Gastroesophageal sphincter (tissue), 4 donors: ENCODE measurements at regions not wholly inside any gene's neighbourhood (a gene's known extent, or its start where the extent isn't known, plus 50 kb on each side); places are given as distances from the start of the nearest gene placed in this dataset.

ENCODE experiments used
- ATAC-seq: fragments of 150-250 bp; one replicate; pipeline ENCODE4 v1.9.1; 2016; ENCODE audit warnings: mild to moderate bottlenecking, moderate library complexity
- H3K27ac ChIP-seq, 4 donors: fragments of 200-600 bp; sonication (generic) in 3 of 4; 1 replicate in 3 of 4; 2 replicates in 1 of 4; pipeline ENCODE4 v1.5.1; 2016 to 2019
- H3K27me3 ChIP-seq: fragments of 200-600 bp; sonication (generic); one replicate; pipeline ENCODE4 v1.5.1; 2019
- H3K36me3 ChIP-seq, 2 donors: fragments of 200-600 bp; sonication (generic); one replicate each; pipeline ENCODE4 v1.5.1; 2019; ENCODE audit warnings: control low read depth in 1 of 2
- H3K4me1 ChIP-seq, 3 donors: fragments of 200-600 bp; sonication (generic); 1 replicate in 2 of 3; 2 replicates in 1 of 3; pipeline ENCODE4 v1.5.1; 2016 to 2019; ENCODE audit warnings: control low read depth in 2 of 3
- H3K4me3 ChIP-seq, 2 donors: fragments of 200-600 bp; sonication (generic); one replicate each; pipeline ENCODE4 v1.5.1; 2019; ENCODE audit warnings: mild to moderate bottlenecking in 1 of 2, moderate library complexity in 1 of 2
- H3K9me3 ChIP-seq, 3 donors: fragments of 200-600 bp; sonication (generic); one replicate each; pipeline ENCODE4 v1.5.1; 2017 to 2019; ENCODE audit warnings: control low read depth in 2 of 3
- EP300 ChIP-seq: sonication (generic); formaldehyde crosslinking; IDR thresholded peaks from one replicate; pipeline ENCODE4 v1.6.1; 2017; ENCODE audit warnings: antibody characterized with exemption, mild to moderate bottlenecking
- POLR2A ChIP-seq, 2 donors: fragments of 450-650 bp; IDR thresholded peaks; one replicate each; pipeline ENCODE4 v1.6.1; 2017; ENCODE audit warnings: antibody characterized with exemption in 2 of 2, mild to moderate bottlenecking in 2 of 2, moderate library complexity in 1 of 2
- POLR2AphosphoS5 ChIP-seq: sonication (generic); formaldehyde crosslinking; IDR thresholded peaks from one replicate; pipeline ENCODE4 v1.6.1; 2017; ENCODE audit warnings: antibody characterized with exemption
- WGBS, 2 donors: methylation state at CpG; one replicate each; pipeline ENCODE4 v1.1.5; 2018; ENCODE audit warnings: low coverage in 1 of 2; 5-methylcytosine and 5-hydroxymethylcytosine counted together
- TF ChIP-seq, protein P1 (sequence below), 4 experiments: fragments of 200-600 bp in 2 of 4; fragments of 450-650 bp in 2 of 4; sonication (generic) in 1 of 4; IDR thresholded peaks; one replicate each; pipeline ENCODE4 v1.5.1; 2017 to 2019; ENCODE audit warnings: antibody characterized with exemption in 4 of 4, mild to moderate bottlenecking in 2 of 4, moderate library complexity in 2 of 4

DNA sequence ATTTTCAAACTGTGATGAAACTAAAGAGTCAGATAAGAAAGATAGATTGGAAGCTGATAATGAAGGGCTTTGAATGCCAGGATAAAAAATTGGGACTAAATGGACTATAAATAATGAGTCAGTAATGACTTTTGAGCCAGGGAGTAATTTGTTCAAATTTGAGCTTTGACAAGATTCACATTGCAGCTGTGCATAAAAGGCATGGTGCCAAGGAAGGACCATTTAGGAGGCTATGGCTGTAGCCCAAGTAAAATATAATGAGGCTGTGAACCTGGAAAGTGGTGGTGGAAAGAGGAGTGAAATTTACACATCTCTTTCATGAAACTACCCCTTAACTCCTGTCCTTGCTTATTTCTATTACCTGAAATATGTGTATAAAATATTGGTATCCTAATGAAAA lies 218.5 kb downstream of the SLC6A15 start:
- no peak for ATAC-seq
- TF ChIP-seq, protein P1, sequence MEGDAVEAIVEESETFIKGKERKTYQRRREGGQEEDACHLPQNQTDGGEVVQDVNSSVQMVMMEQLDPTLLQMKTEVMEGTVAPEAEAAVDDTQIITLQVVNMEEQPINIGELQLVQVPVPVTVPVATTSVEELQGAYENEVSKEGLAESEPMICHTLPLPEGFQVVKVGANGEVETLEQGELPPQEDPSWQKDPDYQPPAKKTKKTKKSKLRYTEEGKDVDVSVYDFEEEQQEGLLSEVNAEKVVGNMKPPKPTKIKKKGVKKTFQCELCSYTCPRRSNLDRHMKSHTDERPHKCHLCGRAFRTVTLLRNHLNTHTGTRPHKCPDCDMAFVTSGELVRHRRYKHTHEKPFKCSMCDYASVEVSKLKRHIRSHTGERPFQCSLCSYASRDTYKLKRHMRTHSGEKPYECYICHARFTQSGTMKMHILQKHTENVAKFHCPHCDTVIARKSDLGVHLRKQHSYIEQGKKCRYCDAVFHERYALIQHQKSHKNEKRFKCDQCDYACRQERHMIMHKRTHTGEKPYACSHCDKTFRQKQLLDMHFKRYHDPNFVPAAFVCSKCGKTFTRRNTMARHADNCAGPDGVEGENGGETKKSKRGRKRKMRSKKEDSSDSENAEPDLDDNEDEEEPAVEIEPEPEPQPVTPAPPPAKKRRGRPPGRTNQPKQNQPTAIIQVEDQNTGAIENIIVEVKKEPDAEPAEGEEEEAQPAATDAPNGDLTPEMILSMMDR (IDR thresholded peaks at IDR 0.05), result no peak
- TF ChIP-seq POLR2AphosphoS5, result no peak
- no peak for TF ChIP-seq EP300
- no peak for TF ChIP-seq POLR2A (IDR thresholded peaks at IDR 0.05)
- Histone ChIP-seq H3K36me3 (no peaks in the 10 kb centered on the region), H3K4me1 (no peaks in the 10 kb centered on the region), H3K27me3 (no peaks in the 10 kb centered on the region), H3K4me3 (no peak overlapping the region), H3K9me3 (no peaks in the 10 kb centered on the region), H3K27ac (no peak overlapping the region)

DNA sequence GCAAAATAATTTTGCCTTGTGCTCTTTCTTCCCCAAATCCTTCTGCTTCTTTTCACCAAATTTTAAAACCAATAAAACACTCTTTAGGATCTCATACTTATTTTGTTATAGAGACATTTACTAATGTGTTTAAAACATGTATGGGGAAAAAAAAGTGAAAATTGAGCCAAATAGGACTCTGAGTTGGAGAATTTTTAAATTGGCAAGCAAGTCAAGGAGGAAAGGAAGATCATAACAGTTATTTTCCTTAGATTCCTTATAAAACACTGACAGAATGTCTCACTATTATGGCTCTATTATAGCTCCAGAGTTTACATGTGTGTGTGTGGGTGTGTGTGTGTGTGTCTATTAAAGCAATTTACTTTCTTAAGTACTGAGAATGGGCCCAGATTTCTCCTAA lies 220.5 kb downstream of the SLC6A15 start:
- Histone ChIP-seq H3K36me3 (no peaks in the 10 kb centered on the region), H3K27me3 (no peaks in the 10 kb centered on the region), H3K4me3 (no peak overlapping the region), H3K4me1 (no peaks in the 10 kb centered on the region), H3K9me3 (no peaks in the 10 kb centered on the region), H3K27ac (no peak overlapping the region)
- ATAC-seq, result no peak
- no peak for TF ChIP-seq POLR2A (IDR thresholded peaks at IDR 0.05)
- TF ChIP-seq EP300, result no peak
- TF ChIP-seq, protein P1 (IDR thresholded peaks at IDR 0.05), result no peak
- TF ChIP-seq POLR2AphosphoS5, result no peak

DNA sequence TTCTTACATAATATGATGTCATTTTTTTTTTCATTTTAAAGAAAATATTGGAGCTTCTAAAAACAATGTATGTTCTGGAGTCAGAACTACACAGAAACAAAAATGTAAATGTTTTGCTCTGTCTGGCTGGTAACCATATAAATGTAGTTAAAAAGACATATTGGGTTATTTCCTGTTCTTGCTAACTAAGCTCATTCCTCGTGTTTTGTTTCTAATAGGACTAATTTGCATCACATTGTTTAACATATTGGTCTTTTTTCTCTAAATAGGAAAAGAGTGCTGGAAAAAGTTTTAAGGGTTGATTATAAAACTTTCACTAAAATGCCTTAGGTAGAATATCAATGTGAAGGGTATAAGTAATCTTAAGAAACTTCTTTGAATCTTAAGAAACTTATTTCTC lies 221.3 kb downstream of the SLC6A15 start:
- no peaks in the 10 kb centered on the region for H3K9me3 ChIP-seq
- no peak for TF ChIP-seq EP300
- TF ChIP-seq, protein P1 (IDR thresholded peaks at IDR 0.05), result no peak
- no peak for TF ChIP-seq POLR2A (IDR thresholded peaks at IDR 0.05)
- TF ChIP-seq POLR2AphosphoS5, result no peak
- 38 to 43% methylated on average over 1 of the region's 1 CpG for WGBS, 2 donors

DNA sequence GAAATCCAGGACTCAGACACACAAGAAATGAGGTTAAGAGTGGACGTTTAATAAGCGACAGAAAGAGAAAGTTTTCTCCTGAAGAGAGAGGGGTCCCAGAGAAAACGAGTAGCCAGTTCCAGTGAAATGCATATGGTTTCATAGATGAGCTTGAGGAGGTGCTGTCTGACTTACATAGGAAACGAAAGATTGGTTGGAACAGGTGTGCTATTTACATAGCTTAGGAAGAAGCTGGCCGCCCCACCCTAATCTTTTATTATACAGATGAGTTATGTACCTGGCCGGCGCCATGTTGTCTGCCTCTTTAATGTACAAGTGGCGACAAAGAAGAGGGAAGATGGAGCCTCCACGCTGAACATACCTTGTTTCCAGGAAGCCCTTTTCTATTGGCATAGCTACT lies 223.0 kb downstream of the SLC6A15 start:
- no peaks in the 10 kb centered on the region for H3K4me1 ChIP-seq
- no peaks in the 10 kb centered on the region for H3K27me3 ChIP-seq
- no peaks in the 10 kb centered on the region for H3K36me3 ChIP-seq
- H3K4me3 ChIP-seq, result no peak overlapping the region
- ATAC-seq, result no peak
- 78 to 84% methylated on average over 7 to 8 of the region's 9 CpGs for WGBS, 2 donors
- no peaks in the 10 kb centered on the region for H3K9me3 ChIP-seq
- TF ChIP-seq EP300 (no peak), POLR2AphosphoS5 (no peak), POLR2A (IDR thresholded peaks at IDR 0.05) (no peak)
- TF ChIP-seq, protein P1 (IDR thresholded peaks at IDR 0.05), result no peak
- no peak overlapping the region for H3K27ac ChIP-seq

More for the DNA sequence above, 221.3 kb downstream of the SLC6A15 start:
- no peaks in the 10 kb centered on the region for H3K4me1 ChIP-seq
- H3K27ac ChIP-seq, result no peak overlapping the region
- no peak for ATAC-seq
- no peaks in the 10 kb centered on the region for H3K27me3 ChIP-seq
- no peaks in the 10 kb centered on the region for H3K36me3 ChIP-seq
- no peak overlapping the region for H3K4me3 ChIP-seq

DNA sequence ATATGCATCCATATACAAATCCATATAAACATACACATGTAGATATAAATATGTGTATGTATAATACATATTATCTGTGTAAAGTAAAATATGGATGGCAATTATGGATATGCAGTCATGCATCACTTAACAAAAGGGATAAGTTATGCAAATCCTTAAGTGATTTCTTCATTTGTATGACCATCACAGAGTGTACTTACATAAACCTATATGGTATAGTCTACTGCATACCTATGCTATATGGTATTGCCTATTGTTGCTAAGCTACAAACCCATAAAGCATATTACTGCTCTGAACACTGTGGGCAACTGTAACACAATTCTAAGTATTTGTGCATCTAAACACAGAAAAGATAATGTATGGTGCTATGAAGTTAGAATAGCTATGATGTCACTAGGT lies 227.2 kb downstream of the SLC6A15 start:
- Histone ChIP-seq H3K36me3 (no peaks in the 10 kb centered on the region), H3K9me3 (no peaks in the 10 kb centered on the region), H3K27ac (no peak overlapping the region), H3K4me3 (no peak overlapping the region), H3K4me1 (no peaks in the 10 kb centered on the region), H3K27me3 (no peaks in the 10 kb centered on the region)
- no peak for ATAC-seq
- no peak for TF ChIP-seq POLR2A (IDR thresholded peaks at IDR 0.05)
- no peak for TF ChIP-seq POLR2AphosphoS5
- TF ChIP-seq EP300, result no peak
- TF ChIP-seq, protein P1 (IDR thresholded peaks at IDR 0.05), result no peak
